Esophagus squamous epithelium (tissue), 5 donors: ENCODE measurements at regions not wholly inside any gene's neighbourhood (a gene's known extent, or its start where the extent isn't known, plus 50 kb on each side); places are given as distances from the start of the nearest gene placed in this dataset.
A peak's percentile ranks its signal among the peaks of the same experiment; 100 is the strongest.

Experiments
- DNase-seq: peaks from one replicate; lab custom pipeline; 2025; lab: John Stamatoyannopoulos, UW
- H3K27ac ChIP-seq, 4 donors: fragments of 200-600 bp; sonication (generic); one replicate each; pipeline ENCODE4 v1.5.1; 2016 to 2019; ENCODE audit warnings: mild to moderate bottlenecking in 1 of 4
- H3K27me3 ChIP-seq, 4 donors: fragments of 200-600 bp; sonication (generic); 1 replicate in 3 of 4; 2 replicates in 1 of 4; pipeline versions ENCODE4 v1.5.1 to v1.6.0; 2017 to 2021; ENCODE audit warnings: antibody characterized with exemption in 1 of 4
- H3K36me3 ChIP-seq, 3 donors: fragments of 200-600 bp; sonication (generic); one replicate each; pipeline ENCODE4 v1.5.1; 2016 to 2019
- H3K4me1 ChIP-seq, 3 donors: fragments of 200-600 bp; sonication (generic); one replicate each; pipeline ENCODE4 v1.5.1; 2017 to 2019
- H3K4me3 ChIP-seq, 4 donors: fragments of 200-600 bp; sonication (generic); 1 replicate in 3 of 4; 2 replicates in 1 of 4; pipeline ENCODE4 v1.5.1; 2016 to 2019; ENCODE audit warnings: mild to moderate bottlenecking in 2 of 4, moderate library complexity in 1 of 4
- H3K9me3 ChIP-seq, 3 donors: fragments of 200-600 bp; sonication (generic); one replicate each; pipeline ENCODE4 v1.5.1; 2016 to 2019
- POLR2A ChIP-seq, 4 donors: fragments of 450-650 bp; IDR thresholded peaks; one replicate each; pipeline ENCODE4 v1.6.1; 2017; ENCODE audit warnings: antibody characterized with exemption in 4 of 4, mild to moderate bottlenecking in 4 of 4, moderate library complexity in 3 of 4
- WGBS, 2 donors: methylation state at CpG; one replicate each; pipeline ENCODE4 v1.1.5; 2018; 5-methylcytosine and 5-hydroxymethylcytosine counted together
- intact Hi-C: fragments of 100-400 bp; cut with DNase I; formaldehyde crosslinking; loops from one replicate; pipeline ENCODE4 v1.15.0; 2022
- TF ChIP-seq, protein P1 (sequence below), 6 experiments: fragments of 450-650 bp in 4 of 6; fragments of 200-600 bp in 2 of 6; sonication (generic) in 2 of 6; IDR thresholded peaks; one replicate each; pipeline ENCODE4 v1.5.1; 2016 to 2019; ENCODE audit warnings: antibody characterized with exemption in 6 of 6, mild to moderate bottlenecking in 4 of 6, moderate library complexity in 4 of 6
- donor health status: DM: yes; HTN: yes; CAD: no.

DNA sequence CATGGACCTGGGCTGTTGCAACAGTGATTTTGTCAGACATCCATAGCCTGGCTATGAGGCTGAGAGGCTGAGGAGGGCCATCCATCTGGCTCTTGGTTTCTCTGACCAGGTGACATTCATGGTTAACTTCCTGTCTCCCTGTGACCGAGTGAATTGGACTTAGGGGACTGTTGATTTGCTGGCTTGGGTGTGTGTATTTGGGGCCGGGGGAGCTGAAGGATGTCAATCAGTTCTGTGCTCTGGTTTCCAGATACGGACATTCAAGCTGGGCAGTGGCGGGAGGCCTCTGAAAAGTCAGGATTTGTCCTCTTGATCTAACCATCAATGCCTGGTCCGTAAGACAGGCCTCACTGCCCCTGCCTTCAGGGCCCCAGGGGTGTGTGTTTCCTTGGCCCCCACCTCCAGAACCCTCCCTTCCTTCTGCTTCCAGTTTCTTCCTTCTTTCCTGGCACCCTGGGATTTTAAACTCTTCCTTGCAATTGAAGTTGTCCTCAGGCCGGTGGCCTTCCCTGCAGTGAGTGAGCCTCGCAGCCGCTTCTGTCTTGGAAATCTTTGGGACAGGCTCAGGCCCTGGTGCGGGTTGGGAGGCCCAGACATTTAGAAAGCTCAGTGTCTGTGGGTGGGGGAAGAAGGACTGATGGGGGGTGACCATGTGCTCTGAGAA is 54.7 kb upstream of the HAAO start:
- Histone ChIP-seq H3K36me3 (no peaks in the 10 kb centered on the region), H3K27me3 (no peaks in the 10 kb centered on the region), H3K27ac (peak overlapping the region in 2 of 4 donors; percentile 31 to 80), H3K9me3 (no peaks in the 10 kb centered on the region), H3K4me3 (no peak overlapping the region), H3K4me1 (peaks cover 11 to 61% (median 15%) of the 10 kb centered on the region in 3 donors)
- 94 to 96% methylated on average over 5 to 9 of the region's 9 CpGs for WGBS, 2 donors
- intact Hi-C loops, result no loop called here
- TF ChIP-seq, protein P1, sequence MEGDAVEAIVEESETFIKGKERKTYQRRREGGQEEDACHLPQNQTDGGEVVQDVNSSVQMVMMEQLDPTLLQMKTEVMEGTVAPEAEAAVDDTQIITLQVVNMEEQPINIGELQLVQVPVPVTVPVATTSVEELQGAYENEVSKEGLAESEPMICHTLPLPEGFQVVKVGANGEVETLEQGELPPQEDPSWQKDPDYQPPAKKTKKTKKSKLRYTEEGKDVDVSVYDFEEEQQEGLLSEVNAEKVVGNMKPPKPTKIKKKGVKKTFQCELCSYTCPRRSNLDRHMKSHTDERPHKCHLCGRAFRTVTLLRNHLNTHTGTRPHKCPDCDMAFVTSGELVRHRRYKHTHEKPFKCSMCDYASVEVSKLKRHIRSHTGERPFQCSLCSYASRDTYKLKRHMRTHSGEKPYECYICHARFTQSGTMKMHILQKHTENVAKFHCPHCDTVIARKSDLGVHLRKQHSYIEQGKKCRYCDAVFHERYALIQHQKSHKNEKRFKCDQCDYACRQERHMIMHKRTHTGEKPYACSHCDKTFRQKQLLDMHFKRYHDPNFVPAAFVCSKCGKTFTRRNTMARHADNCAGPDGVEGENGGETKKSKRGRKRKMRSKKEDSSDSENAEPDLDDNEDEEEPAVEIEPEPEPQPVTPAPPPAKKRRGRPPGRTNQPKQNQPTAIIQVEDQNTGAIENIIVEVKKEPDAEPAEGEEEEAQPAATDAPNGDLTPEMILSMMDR (IDR thresholded peaks at IDR 0.05), result no peak
- no peak for TF ChIP-seq POLR2A (IDR thresholded peaks at IDR 0.05)
- DNase-seq, result no peak

DNA sequence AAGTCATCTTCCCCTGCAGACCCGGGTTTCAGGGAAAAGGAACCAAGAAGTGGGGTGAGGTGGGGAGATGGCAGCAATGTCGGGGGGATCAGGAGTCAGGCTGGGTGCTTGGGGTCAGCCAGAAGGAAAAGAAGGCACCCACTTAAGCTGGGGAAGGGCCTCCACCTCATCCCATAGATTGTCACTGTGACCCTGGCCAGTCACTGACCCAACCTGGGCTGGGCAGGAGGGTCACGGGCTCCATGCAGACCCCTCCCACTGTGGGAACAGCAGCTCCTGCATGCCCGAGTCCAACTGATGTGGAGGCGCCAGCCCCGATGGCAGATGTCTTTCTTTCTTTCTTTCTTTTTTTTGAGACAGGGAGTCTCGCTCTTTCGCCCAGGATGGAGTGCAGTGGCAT is 53.6 kb upstream of the HAAO start:
- Histone ChIP-seq H3K36me3 (no peaks in the 10 kb centered on the region), H3K27me3 (no peaks in the 10 kb centered on the region), H3K27ac (peak overlapping the region; percentile 48 to 80 (median 68)), H3K4me1 (peaks cover 11 to 59% (median 13%) of the 10 kb centered on the region in 3 donors), H3K4me3 (no peak overlapping the region), H3K9me3 (no peaks in the 10 kb centered on the region)
- WGBS, 2 donors, result 78 to 84% methylated on average over 7 to 8 of the region's 8 CpGs
- intact Hi-C loops, result no loop called here
- no peak for TF ChIP-seq POLR2A (IDR thresholded peaks at IDR 0.05)
- TF ChIP-seq, protein P1 (IDR thresholded peaks at IDR 0.05), result no peak
- no peak for DNase-seq

DNA sequence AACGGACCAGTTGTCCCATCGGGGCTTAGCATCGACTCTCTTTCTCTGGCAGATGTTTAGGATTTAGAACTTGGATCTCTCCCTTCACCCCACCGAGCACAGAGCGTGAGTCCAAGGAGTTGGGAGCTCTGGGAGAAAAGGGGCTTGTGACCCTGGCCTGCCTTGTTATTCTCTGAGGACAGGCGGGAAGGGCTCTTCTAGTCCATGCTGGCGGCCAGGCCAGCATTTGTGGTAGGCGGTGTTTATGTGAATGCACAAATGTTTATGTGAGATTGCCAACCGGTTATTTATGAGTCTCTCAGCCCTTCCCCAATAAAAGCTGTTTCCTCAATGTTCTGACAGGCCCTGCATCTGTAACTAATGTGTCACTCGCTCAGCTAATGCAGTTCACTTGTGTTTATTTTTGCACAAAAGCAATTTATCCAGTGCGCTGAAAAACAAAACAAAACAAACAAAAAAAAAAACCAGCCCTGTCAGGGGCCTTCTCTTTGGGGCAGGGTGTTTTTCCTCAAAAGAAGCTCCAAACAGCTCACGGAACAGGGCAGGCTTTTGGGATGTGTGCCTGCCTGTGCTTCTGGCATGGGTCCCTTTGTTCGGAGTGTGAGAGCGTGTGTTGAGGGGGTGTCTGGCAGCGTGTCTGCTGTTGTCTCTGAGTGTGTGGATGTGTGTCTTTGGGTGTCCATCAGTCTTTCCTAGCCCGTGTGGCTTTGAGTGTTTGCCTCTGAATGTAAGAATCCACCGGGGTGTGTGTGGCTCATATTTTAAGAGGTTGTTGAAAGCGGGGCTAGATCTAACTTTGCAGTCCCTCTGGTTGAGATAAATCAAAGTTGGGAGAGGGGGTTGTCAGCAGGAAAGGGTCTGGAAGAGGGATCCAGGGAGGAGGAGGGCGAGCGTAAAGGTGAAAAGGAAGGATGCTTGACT is 52.8 kb upstream of the HAAO start:
- intact Hi-C loops, result no loop called here
- TF ChIP-seq, protein P1 (IDR thresholded peaks at IDR 0.05), result no peak

DNA sequence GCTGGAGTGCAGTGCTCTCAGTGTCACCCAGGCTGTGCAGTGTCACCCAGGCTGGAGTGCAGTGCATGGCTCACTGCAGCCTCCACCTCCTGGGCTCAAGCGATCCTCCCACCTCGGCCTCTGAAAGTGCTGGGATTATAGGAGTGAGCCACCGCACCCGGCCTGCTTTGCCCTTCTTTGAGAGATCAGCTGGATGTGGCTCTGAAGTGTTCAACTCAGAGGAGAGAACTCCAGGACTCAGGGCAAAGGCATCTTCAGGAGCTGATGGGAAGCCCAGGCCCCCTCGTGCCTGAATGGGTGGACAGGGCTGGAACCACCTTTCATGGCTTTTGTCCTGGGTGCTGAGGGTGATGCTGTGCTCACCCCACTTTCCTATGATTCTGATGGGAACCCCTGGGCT is 52.0 kb upstream of the HAAO start:
- H3K36me3 ChIP-seq, result no peaks in the 10 kb centered on the region
- H3K4me3 ChIP-seq, result no peak overlapping the region
- no peaks in the 10 kb centered on the region for H3K9me3 ChIP-seq
- no peaks in the 10 kb centered on the region for H3K27me3 ChIP-seq
- 80 to 86% methylated on average over 1 of the region's 5 CpGs for WGBS, 2 donors
- intact Hi-C loops, result no loop called here
- no peak for DNase-seq
- peaks cover 11 to 70% (median 15%) of the 10 kb centered on the region in 3 donors for H3K4me1 ChIP-seq
- peak overlapping the region; percentile 48 to 80 (median 64) for H3K27ac ChIP-seq
- TF ChIP-seq, protein P1 (IDR thresholded peaks at IDR 0.05), result no peak
- no peak for TF ChIP-seq POLR2A (IDR thresholded peaks at IDR 0.05)

More for the DNA sequence above, 52.8 kb upstream of the HAAO start:
- no peaks in the 10 kb centered on the region for H3K9me3 ChIP-seq
- H3K4me1 ChIP-seq, result peaks cover 11 to 65% (median 15%) of the 10 kb centered on the region in 3 donors
- H3K27me3 ChIP-seq, result no peaks in the 10 kb centered on the region
- peak overlapping the region; percentile 48 to 80 (median 68) for H3K27ac ChIP-seq
- H3K4me3 ChIP-seq, result no peak overlapping the region
- WGBS, 2 donors, result 34 to 37% methylated on average over 16 to 19 of the region's 20 CpGs
- no peak for DNase-seq
- H3K36me3 ChIP-seq, result no peaks in the 10 kb centered on the region

DNA sequence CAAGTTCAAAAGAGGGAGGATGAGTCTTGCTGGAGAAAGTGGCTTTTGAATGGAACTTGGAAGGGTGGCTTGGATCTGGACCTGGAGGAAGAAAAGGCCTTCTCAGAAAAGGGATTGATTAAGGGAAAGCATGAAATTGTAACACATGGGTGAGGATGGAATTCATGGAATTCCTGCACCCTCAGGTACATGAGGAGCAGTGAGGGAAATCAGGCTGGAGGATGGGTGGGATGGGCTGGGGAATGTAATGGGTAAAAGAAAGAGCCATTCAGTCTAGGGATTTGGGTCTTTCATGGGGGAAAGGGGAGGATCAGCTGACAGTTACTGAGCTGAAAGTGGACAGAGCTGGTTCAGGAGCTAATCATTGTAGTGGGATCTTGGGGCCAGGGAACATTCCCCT is 51.2 kb upstream of the HAAO start:
- peaks cover 11 to 70% (median 15%) of the 10 kb centered on the region in 3 donors for H3K4me1 ChIP-seq
- H3K27ac ChIP-seq, result peak overlapping the region in 2 of 4 donors; percentile 62 to 80
- intact Hi-C loops, result no loop called here
- DNase-seq, result no peak
- H3K27me3 ChIP-seq, result no peaks in the 10 kb centered on the region
- no peaks in the 10 kb centered on the region for H3K36me3 ChIP-seq
- no peaks in the 10 kb centered on the region for H3K9me3 ChIP-seq
- TF ChIP-seq, protein P1 (IDR thresholded peaks at IDR 0.05), result no peak
- no peak for TF ChIP-seq POLR2A (IDR thresholded peaks at IDR 0.05)
- H3K4me3 ChIP-seq, result no peak overlapping the region
